ENCODE measurements at regions not wholly inside any gene's neighbourhood (a gene's known extent, or its start where the extent isn't known, plus 50 kb on each side); places are given as distances from the start of the nearest gene placed in this dataset.
A peak's percentile ranks its signal among the peaks of the same experiment; 100 is the strongest.
"Not testable (repeated sequence)": the region's sequence is repeated elsewhere in the genome, so short reads cannot be mapped to it uniquely, and the experiment has no call there.

- Mint-ChIP-seq H3K9me3 (ENCODE audit: unreplicated experiment) (no peaks in the 10 kb centered on the region), H3K36me3 (ENCODE audit: low read depth, unreplicated experiment) (no peaks in the 10 kb centered on the region), H3K27ac (ENCODE audit: unreplicated experiment) (no peak overlapping the region), H3K4me3 (ENCODE audit: unreplicated experiment) (no peak overlapping the region), H3K27me3 (ENCODE audit: low read depth, unreplicated experiment) (peaks cover 11% of the 10 kb centered on the region), H3K4me1 (ENCODE audit: low read depth, unreplicated experiment) (no peaks in the 10 kb centered on the region)
- no peak overlapping the region for H3K4me2 ChIP-seq (ENCODE audit: low read length)
- H3K9ac ChIP-seq (ENCODE audit: low read length), result no peak overlapping the region
- no peaks in the 10 kb centered on the region for H3K36me3 ChIP-seq (ENCODE audit: insufficient read depth, low read length)
- DNase-seq (ENCODE audit: low read depth) (peak; percentile 16), FAIRE-seq (no peak)
- H3K79me2 ChIP-seq (ENCODE audit: insufficient read depth, low read length), result no peaks in the 10 kb centered on the region
- no peak overlapping the region for H3K27ac ChIP-seq (ENCODE audit: low read depth, low read length)
- H3K9me3 ChIP-seq (ENCODE audit: insufficient read depth, low read depth, low read length), result no peaks in the 10 kb centered on the region
- H3K4me3 ChIP-seq (ENCODE audit: insufficient read depth, low read depth, low read length), result no peak overlapping the region
- H4K20me1 ChIP-seq (ENCODE audit: insufficient read depth, low read length), result no peaks in the 10 kb centered on the region
- H3K4me1 ChIP-seq (ENCODE audit: insufficient read depth, low read length), result no peaks in the 10 kb centered on the region
- H2AFZ ChIP-seq (ENCODE audit: low read depth, low read length), result no peak overlapping the region
- no peak for TF ChIP-seq EZH2 (IDR thresholded peaks at IDR 0.05; ENCODE audit: insufficient read depth, low read length)
- TF ChIP-seq CTCF (IDR thresholded peaks at IDR 0.05; ENCODE audit: insufficient read depth, low read depth, low read length), result no peak
- H3K27me3 ChIP-seq (ENCODE audit: insufficient read depth, low read length), result no peaks in the 10 kb centered on the region
Measured at GRCh38 chr16:49961089-49961488, 63.9 kb upstream of the CNEP1R1 start.

GRCh38 chr16:49962566-49962965 is 62.5 kb upstream of the CNEP1R1 start:
- not testable (repeated sequence) for H3K4me1 Mint-ChIP-seq (ENCODE audit: low read depth, unreplicated experiment); FAIRE-seq; H3K4me3 ChIP-seq (ENCODE audit: insufficient read depth, low read depth, low read length); H3K4me1 ChIP-seq (ENCODE audit: insufficient read depth, low read length); H3K27ac ChIP-seq (ENCODE audit: low read depth, low read length); H3K79me2 ChIP-seq (ENCODE audit: insufficient read depth, low read length); DNase-seq (ENCODE audit: low read depth); H3K4me3 Mint-ChIP-seq (ENCODE audit: unreplicated experiment); H3K36me3 ChIP-seq (ENCODE audit: insufficient read depth, low read length); H3K27ac Mint-ChIP-seq (ENCODE audit: unreplicated experiment); H3K4me2 ChIP-seq (ENCODE audit: low read length); H3K9me3 Mint-ChIP-seq (ENCODE audit: unreplicated experiment); H3K36me3 Mint-ChIP-seq (ENCODE audit: low read depth, unreplicated experiment); H3K27me3 ChIP-seq (ENCODE audit: insufficient read depth, low read length); H2AFZ ChIP-seq (ENCODE audit: low read depth, low read length); H4K20me1 ChIP-seq (ENCODE audit: insufficient read depth, low read length); H3K9ac ChIP-seq (ENCODE audit: low read length); H3K9me3 ChIP-seq (ENCODE audit: insufficient read depth, low read depth, low read length)
- peaks cover 17% of the 10 kb centered on the region for H3K27me3 Mint-ChIP-seq (ENCODE audit: low read depth, unreplicated experiment)

- Histone ChIP-seq H2AFZ (ENCODE audit: low read depth, low read length) (no peak overlapping the region), H3K36me3 (ENCODE audit: insufficient read depth, low read length) (no peaks in the 10 kb centered on the region), H3K27ac (ENCODE audit: low read depth, low read length) (no peak overlapping the region), H3K9me3 (ENCODE audit: insufficient read depth, low read depth, low read length) (no peaks in the 10 kb centered on the region), H3K4me1 (ENCODE audit: insufficient read depth, low read length) (no peaks in the 10 kb centered on the region), H4K20me1 (ENCODE audit: insufficient read depth, low read length) (no peaks in the 10 kb centered on the region), H3K4me3 (ENCODE audit: insufficient read depth, low read depth, low read length) (no peak overlapping the region), H3K79me2 (ENCODE audit: insufficient read depth, low read length) (no peaks in the 10 kb centered on the region), H3K27me3 (ENCODE audit: insufficient read depth, low read length) (peaks cover 10% of the 10 kb centered on the region), H3K9ac (ENCODE audit: low read length) (no peak overlapping the region), H3K4me2 (ENCODE audit: low read length) (no peak overlapping the region)
- Mint-ChIP-seq H3K27ac (ENCODE audit: unreplicated experiment) (no peak overlapping the region), H3K4me1 (ENCODE audit: low read depth, unreplicated experiment) (no peaks in the 10 kb centered on the region), H3K9me3 (ENCODE audit: unreplicated experiment) (no peaks in the 10 kb centered on the region), H3K4me3 (ENCODE audit: unreplicated experiment) (no peak overlapping the region), H3K27me3 (ENCODE audit: low read depth, unreplicated experiment) (peaks cover 21% of the 10 kb centered on the region), H3K36me3 (ENCODE audit: low read depth, unreplicated experiment) (no peaks in the 10 kb centered on the region)
- no peak for FAIRE-seq
- TF ChIP-seq EZH2 (IDR thresholded peaks at IDR 0.05; ENCODE audit: insufficient read depth, low read length) (no peak), CTCF (IDR thresholded peaks at IDR 0.05; ENCODE audit: insufficient read depth, low read depth, low read length) (no peak)
- DNase-seq (ENCODE audit: low read depth), result no peak
Measured at GRCh38 chr16:49964316-49964715, 60.7 kb upstream of the CNEP1R1 start.

Data from astrocyte (in vitro differentiated cells and primary cell).